Daoy (cell line): ENCODE measurements at regions not wholly inside any gene's neighbourhood (a gene's known extent, or its start where the extent isn't known, plus 50 kb on each side); places are given as distances from the start of the nearest gene placed in this dataset.

Experiments used
- DNase-seq: peaks from one replicate; pipeline ENCODE4 v3.0.0-alpha.2; 2015; ENCODE audit warnings: low read depth

DNA sequence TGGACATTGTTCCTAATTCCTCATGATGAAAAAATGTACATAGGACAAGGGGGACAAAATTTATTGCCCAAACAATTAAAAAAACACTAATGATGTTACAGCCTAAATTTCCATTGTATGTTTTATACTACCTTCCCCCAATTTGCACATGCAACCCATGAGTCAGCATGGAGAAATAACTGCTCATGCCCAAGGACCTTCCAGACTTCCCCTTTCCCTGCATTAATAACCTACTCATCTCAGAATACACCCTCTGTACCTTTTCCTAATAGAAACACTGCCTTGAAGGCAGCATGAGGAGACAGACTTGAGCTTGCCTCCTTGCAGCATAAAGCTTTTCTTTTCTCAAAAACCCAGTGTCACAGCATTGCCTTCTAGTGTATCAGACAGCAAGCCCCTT lies 2402.8 kb downstream of the TP53TG3F start:
- DNase-seq, result no peak

DNA sequence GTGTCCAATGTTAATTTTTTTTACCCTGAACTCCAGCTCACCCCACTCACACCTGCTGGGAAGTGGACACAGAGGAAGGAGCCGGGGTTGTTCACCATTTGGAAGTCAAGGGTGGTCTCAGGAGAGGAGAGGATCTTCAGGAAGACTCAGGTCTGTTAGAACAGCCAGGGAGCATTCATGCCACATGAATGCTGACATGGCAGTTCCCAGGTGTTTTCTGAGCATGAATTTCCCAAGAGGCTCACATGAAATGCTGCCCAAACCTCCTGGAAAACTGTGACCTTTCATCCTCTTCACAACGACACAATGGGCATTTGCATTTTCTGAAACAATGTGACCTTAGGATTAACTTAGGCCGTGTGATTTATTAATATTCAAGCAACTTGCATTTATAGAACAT lies 2409.2 kb downstream of the TP53TG3F start:
- DNase-seq, result no peak

DNA sequence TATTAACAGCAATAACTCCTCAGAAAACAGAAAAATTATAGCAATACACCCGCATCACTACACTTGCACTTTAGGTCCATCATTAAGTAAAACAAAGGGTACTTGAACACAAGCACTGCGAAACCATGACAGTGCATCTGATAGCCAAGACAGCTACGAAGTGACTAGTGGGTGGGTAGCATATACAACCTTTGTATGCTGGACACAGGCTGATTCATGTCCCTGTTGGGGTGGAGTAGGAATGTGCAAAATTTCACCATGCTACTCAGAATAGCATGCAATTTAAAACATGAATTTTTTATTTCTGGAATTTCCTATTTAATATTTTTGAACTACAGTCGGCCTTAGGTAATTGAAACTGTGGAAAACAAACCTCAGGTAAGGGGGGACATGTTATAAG lies 2414.1 kb downstream of the TP53TG3F start:
- no peak for DNase-seq

DNA sequence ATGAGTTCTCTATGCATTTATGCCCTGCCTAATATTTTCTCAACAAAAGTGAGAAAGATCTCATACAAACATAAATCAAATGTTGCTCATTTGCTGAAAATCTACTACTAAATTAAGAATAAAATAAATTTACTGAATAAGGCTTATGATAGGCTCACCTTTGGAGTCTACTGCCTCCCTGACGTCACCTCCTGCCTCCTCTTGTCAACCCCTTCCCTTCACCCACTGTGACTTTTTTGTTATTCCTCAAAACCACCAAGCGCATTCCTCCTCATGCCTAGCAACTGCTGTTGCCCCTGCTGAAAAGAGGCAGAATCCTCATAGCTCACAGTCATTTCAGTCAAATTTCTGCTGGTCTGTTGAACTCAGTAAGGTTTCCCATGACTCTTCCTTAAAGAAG lies 2422.2 kb downstream of the TP53TG3F start:
- no peak for DNase-seq

DNA sequence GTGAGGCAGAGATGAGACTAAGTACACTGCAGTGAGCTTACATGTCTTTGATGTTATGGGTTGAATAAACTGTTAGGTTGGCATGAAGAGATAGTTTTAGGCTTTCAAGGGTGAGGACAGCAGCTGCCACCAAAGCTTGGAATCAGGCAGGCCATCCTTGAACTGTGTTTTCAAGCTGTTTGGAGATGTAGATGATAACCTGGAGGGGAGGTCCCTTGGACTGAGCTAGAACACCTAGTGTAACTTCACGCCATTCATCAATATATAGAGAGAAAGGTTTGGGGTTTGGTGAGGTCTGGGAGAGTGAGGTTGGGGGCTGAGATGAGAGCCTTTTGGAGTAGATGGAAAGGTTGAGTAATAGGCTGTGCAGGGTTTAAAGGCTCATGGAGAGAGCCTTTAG lies 2447.0 kb downstream of the TP53TG3F start:
- DNase-seq, result no peak

DNA sequence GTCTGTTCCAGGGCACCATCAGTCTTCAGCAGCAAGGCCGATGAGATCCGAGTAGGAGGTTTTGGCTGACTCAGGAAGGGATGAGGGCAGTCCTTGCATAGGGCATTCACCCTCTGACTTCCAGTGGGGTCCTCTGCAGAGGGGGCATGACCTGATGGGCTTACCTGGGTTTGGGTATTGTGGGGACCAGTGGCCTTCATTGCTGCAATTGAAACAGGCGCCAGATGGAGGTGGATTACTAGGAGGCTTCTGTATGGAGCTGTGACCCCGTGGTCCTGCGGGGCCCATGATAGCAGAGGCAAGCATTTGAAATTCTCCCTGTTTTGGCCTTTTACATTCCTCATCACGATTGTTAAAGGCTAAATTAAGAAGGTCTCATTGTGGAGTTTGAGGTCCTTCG lies 2448.7 kb downstream of the TP53TG3F start:
- no peak for DNase-seq

DNA sequence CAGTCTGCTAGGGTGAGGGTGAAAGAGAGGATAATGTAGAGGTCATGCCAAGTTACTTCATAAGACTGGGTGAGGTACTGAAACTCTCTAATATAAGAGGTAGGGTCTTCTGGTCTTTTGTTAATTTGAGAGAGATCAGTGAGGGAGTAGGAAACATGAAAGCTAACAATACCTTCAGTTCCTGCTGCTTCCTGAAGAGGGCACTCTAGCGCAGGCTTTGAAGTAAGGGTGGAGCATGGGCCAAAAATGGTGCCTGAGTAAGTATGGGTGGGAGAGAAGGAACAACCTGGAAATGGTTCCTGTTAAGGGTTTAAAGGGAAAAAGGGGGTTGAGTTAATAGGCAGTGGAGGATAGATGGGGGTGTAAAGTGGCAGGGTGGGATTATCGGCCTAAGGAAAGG lies 2449.5 kb downstream of the TP53TG3F start:
- DNase-seq, result no peak

DNA sequence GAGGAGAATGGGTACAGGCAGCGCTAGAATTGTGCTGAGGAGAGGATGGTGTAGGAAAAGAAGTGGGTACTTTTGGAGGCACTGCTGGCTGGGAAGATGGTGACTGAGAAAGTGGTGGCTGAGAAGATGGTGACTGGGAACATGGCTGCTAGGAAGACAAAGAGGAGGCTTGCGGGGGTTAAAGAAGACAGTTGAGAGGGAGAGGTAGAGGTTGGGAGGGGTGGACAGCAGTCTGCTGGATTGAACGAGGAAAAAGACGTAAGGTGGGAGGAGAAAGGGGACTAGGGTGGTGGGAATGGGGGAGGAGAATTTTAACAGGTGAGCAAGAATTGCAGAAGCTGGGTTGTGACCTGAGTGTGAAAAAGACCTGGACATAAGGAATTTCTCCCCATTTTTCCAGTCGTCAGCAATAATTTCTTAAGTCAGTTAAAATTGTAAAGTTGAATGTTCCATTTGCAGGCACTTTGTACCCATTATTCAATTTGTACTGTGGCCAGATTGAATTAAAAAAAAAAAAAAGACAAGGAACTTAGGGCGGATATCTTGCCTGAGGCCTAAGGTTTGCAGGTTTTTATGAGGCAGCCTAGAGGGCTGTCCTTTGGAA lies 2450.0 kb downstream of the TP53TG3F start:
- no peak for DNase-seq

DNA sequence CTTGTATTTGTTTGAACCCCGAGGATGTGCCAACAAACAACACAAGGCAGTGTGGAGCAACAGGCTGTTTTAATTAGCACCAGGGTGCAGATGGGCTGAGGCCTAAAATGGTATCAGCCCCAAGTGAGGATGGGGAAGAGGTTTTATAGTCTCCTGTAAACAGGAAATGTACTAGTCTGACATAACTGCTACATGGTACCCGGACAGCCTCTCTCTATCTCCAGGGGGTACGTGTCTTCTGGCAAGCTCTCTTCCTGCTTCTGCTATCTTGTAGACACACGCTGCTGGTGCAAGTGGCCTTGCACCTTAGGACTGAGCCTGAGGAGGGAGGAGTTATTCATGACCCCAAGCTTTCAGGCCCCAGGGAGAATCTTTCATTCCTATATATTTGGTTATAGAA lies 2451.0 kb downstream of the TP53TG3F start:
- no peak for DNase-seq

DNA sequence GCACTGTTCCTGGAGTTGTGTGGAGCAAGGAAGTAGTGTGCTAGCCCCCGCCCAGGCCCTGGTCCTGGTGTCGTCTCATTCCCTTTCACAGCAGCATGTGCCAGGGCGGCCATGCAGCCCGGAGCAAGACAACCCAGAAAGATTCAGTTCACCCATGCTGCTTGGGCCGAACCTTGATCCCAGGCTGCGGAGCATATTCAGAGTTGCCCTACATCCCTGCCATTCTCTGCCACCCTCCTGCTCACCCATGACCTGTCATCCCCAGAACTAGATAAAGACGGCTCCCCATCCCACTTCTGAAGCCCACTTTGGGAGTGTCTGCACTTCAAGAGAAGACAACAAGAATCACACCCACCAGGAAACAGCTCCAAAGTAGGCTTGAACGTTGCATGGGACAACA lies 2452.5 kb downstream of the TP53TG3F start:
- DNase-seq, result no peak

DNA sequence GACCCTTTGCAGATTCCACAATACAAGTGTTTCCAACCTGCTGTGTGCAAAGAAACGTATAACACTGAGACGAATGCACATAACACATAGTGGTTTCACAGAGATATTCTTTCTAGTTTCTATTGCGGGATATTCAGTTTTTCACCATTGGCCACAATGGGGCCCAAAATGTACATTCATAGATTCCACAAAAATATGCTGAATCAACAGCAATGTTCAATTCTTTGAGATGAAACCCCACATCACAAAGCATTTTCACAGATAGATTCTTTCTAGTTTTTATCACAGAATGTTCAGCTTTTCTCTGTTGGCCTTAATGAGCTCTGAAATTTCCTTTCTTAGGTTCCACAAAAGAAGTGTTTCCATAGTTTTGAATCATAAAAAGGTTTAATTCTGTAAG lies 2472.3 kb downstream of the TP53TG3F start:
- no peak for DNase-seq
